ENCODE measurements at regions not wholly inside any gene's neighbourhood (a gene's known extent, or its start where the extent isn't known, plus 50 kb on each side); places are given as distances from the start of the nearest gene placed in this dataset.

GRCh38 chr1:74818241-74818640, 85.3 kb downstream of the TYW3 start:
- no peak overlapping the region for H3K27ac ChIP-seq
- no peak overlapping the region for H3K4me2 ChIP-seq
- no peaks in the 10 kb centered on the region for H4K20me1 ChIP-seq
- no peak overlapping the region for H3K4me3 ChIP-seq
- TF ChIP-seq Cebpa-rat (IDR thresholded peaks at IDR 0.05): no peak
- H3K9ac ChIP-seq: no peak overlapping the region
- H3K4me1 ChIP-seq: no peaks in the 10 kb centered on the region
- no peaks in the 10 kb centered on the region for H3K27me3 ChIP-seq
- H3K36me3 ChIP-seq: no peaks in the 10 kb centered on the region
- no peaks in the 10 kb centered on the region for H3K9me3 ChIP-seq

GRCh38 chr1:74818661-74819456, 85.9 kb downstream of the TYW3 start:
- Histone ChIP-seq H4K20me1 (no peaks in the 10 kb centered on the region), H3K4me1 (no peaks in the 10 kb centered on the region), H3K27me3 (no peaks in the 10 kb centered on the region), H3K4me3 (no peak overlapping the region), H3K36me3 (no peaks in the 10 kb centered on the region), H3K4me2 (no peak overlapping the region), H3K9me3 (no peaks in the 10 kb centered on the region), H3K9ac (no peak overlapping the region), H3K27ac (no peak overlapping the region)
- TF ChIP-seq Cebpa-rat (IDR thresholded peaks at IDR 0.05): no peak

- TF ChIP-seq Cebpa-rat (IDR thresholded peaks at IDR 0.05): no peak
- H3K36me3 ChIP-seq: no peaks in the 10 kb centered on the region
- H3K4me3 ChIP-seq: no peak overlapping the region
- no peaks in the 10 kb centered on the region for H3K27me3 ChIP-seq
- H4K20me1 ChIP-seq: no peaks in the 10 kb centered on the region
- H3K27ac ChIP-seq: no peak overlapping the region
- H3K4me2 ChIP-seq: no peak overlapping the region
- H3K9ac ChIP-seq: no peak overlapping the region
- H3K9me3 ChIP-seq: no peaks in the 10 kb centered on the region
- H3K4me1 ChIP-seq: no peaks in the 10 kb centered on the region
Observed at GRCh38 chr1:74822851-74823401, 90.0 kb downstream of the TYW3 start.

GRCh38 chr1:74824497-74825107, 91.7 kb downstream of the TYW3 start:
- H3K4me3 ChIP-seq: no peak overlapping the region
- no peak overlapping the region for H3K9ac ChIP-seq
- H3K36me3 ChIP-seq: no peaks in the 10 kb centered on the region
- no peaks in the 10 kb centered on the region for H3K27me3 ChIP-seq
- H3K4me2 ChIP-seq: no peak overlapping the region
- TF ChIP-seq Cebpa-rat (IDR thresholded peaks at IDR 0.05): no peak
- no peaks in the 10 kb centered on the region for H3K9me3 ChIP-seq
- H4K20me1 ChIP-seq: no peaks in the 10 kb centered on the region
- H3K4me1 ChIP-seq: no peaks in the 10 kb centered on the region
- no peak overlapping the region for H3K27ac ChIP-seq

GRCh38 chr1:74830766-74831165, 97.8 kb downstream of the TYW3 start:
- Histone ChIP-seq H3K27me3 (no peaks in the 10 kb centered on the region), H3K9me3 (no peaks in the 10 kb centered on the region), H3K27ac (no peak overlapping the region), H3K4me2 (no peak overlapping the region), H3K4me3 (no peak overlapping the region), H3K9ac (no peak overlapping the region), H3K36me3 (no peaks in the 10 kb centered on the region), H3K4me1 (no peaks in the 10 kb centered on the region), H4K20me1 (no peaks in the 10 kb centered on the region)
- TF ChIP-seq Cebpa-rat (IDR thresholded peaks at IDR 0.05): no peak

GRCh38 chr1:74834261-74834660, 101.3 kb downstream of the TYW3 start:
- Histone ChIP-seq H3K36me3 (no peaks in the 10 kb centered on the region), H3K4me2 (no peak overlapping the region), H3K4me3 (no peak overlapping the region), H3K4me1 (no peaks in the 10 kb centered on the region), H3K27me3 (no peaks in the 10 kb centered on the region), H3K27ac (no peak overlapping the region), H3K9ac (no peak overlapping the region), H3K9me3 (no peaks in the 10 kb centered on the region), H4K20me1 (no peaks in the 10 kb centered on the region)
- TF ChIP-seq Cebpa-rat (IDR thresholded peaks at IDR 0.05): no peak

GRCh38 chr1:74835051-74835450, 102.1 kb downstream of the TYW3 start:
- no peaks in the 10 kb centered on the region for H3K9me3 ChIP-seq
- no peak for TF ChIP-seq Cebpa-rat (IDR thresholded peaks at IDR 0.05)
- no peak overlapping the region for H3K4me3 ChIP-seq
- no peaks in the 10 kb centered on the region for H3K36me3 ChIP-seq
- no peak overlapping the region for H3K4me2 ChIP-seq
- no peak overlapping the region for H3K27ac ChIP-seq
- H3K9ac ChIP-seq: no peak overlapping the region
- no peaks in the 10 kb centered on the region for H4K20me1 ChIP-seq
- no peaks in the 10 kb centered on the region for H3K27me3 ChIP-seq
- no peaks in the 10 kb centered on the region for H3K4me1 ChIP-seq

GRCh38 chr1:74842726-74843125, 109.8 kb downstream of the TYW3 start:
- no peak overlapping the region for H3K9ac ChIP-seq
- no peaks in the 10 kb centered on the region for H3K27me3 ChIP-seq
- no peak overlapping the region for H3K4me2 ChIP-seq
- no peaks in the 10 kb centered on the region for H3K9me3 ChIP-seq
- no peaks in the 10 kb centered on the region for H3K4me1 ChIP-seq
- no peaks in the 10 kb centered on the region for H4K20me1 ChIP-seq
- TF ChIP-seq Cebpa-rat (IDR thresholded peaks at IDR 0.05): no peak
- H3K27ac ChIP-seq: no peak overlapping the region
- H3K4me3 ChIP-seq: no peak overlapping the region
- H3K36me3 ChIP-seq: no peaks in the 10 kb centered on the region

GRCh38 chr1:74847715-74848114, 114.8 kb downstream of the TYW3 start:
- TF ChIP-seq Cebpa-rat (IDR thresholded peaks at IDR 0.05): no peak
- H3K27me3 ChIP-seq: no peaks in the 10 kb centered on the region
- no peak overlapping the region for H3K4me3 ChIP-seq
- H3K4me1 ChIP-seq: no peaks in the 10 kb centered on the region
- H4K20me1 ChIP-seq: no peaks in the 10 kb centered on the region
- H3K4me2 ChIP-seq: no peak overlapping the region
- no peak overlapping the region for H3K9ac ChIP-seq
- H3K9me3 ChIP-seq: no peaks in the 10 kb centered on the region
- no peak overlapping the region for H3K27ac ChIP-seq
- no peaks in the 10 kb centered on the region for H3K36me3 ChIP-seq

GRCh38 chr1:74853756-74854155, 120.8 kb downstream of the TYW3 start:
- no peaks in the 10 kb centered on the region for H4K20me1 ChIP-seq
- no peak overlapping the region for H3K4me3 ChIP-seq
- H3K4me2 ChIP-seq: no peak overlapping the region
- no peak overlapping the region for H3K9ac ChIP-seq
- H3K9me3 ChIP-seq: no peaks in the 10 kb centered on the region
- H3K27ac ChIP-seq: no peak overlapping the region
- TF ChIP-seq Cebpa-rat (IDR thresholded peaks at IDR 0.05): no peak
- H3K4me1 ChIP-seq: no peaks in the 10 kb centered on the region
- no peaks in the 10 kb centered on the region for H3K36me3 ChIP-seq
- no peaks in the 10 kb centered on the region for H3K27me3 ChIP-seq

Data from BLaER1 (cell line).